GM21825 (cell line): ENCODE measurements at regions not wholly inside any gene's neighbourhood (a gene's known extent, or its start where the extent isn't known, plus 50 kb on each side); places are given as distances from the start of the nearest gene placed in this dataset.
"Not testable (repeated sequence)": the region's sequence is repeated elsewhere in the genome, so short reads cannot be mapped to it uniquely, and the experiment has no call there.

Source experiments
- ATAC-seq: cut with Tn5 transposase; IDR thresholded peaks from one replicate; pipeline ENCODE4 v1.9.1; 2021; ENCODE audit warnings: mild to moderate bottlenecking, moderate library complexity; ENCODE audit not compliant: unreplicated experiment

DNA sequence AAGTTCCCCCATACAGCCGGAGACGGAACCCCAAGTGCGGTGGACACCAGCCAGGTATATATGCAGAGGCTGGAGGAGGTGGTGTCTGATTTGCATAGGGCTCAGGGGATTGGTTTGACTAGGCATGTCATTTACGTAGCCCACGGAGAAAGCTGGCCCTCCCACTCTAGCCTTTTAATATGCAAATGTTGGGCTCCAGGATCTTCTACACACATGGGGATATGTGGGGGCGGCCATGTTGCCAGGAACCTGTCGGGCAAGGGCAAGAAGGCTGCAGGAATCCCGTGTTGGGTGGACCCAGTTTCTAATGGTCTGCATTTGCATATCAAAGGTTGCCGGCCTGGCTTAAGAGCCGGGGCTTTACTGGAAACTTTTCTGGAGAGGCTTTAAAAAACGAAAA, 57.4 kb downstream of the FTHL17 start:
- not testable (repeated sequence) for ATAC-seq

- ATAC-seq, result no peak
Measured at GRCh38 chrX:31012509-31013025, 59.3 kb downstream of the FTHL17 start.

- no peak for ATAC-seq
Measured at GRCh38 chrX:31007321-31007720, 64.5 kb downstream of the FTHL17 start.

DNA sequence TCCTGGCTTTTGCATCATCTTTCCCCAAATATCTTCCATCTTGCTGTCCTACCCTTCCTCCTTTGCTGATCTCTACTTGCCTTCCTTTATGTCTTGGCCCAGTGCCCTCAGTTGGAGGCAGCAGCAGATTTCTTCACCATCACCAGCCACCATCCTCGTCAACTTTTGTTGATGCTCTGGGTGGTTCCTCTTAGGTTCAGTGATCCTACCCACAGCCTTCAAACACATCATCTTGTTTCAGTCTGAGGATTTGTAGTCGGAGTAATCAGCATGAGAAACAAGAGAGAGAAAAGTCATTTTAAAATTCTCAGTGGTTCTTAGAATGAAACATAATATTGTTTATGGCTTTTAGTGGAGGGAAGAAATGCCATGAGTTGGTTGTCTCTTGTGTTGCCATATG, 65.8 kb downstream of the FTHL17 start:
- no peak for ATAC-seq

- ATAC-seq, result no peak
Measured at GRCh38 chrX:30997411-30997810, 74.4 kb downstream of the FTHL17 start.

- no peak for ATAC-seq
Measured at GRCh38 chrX:30995705-30996104, 76.1 kb downstream of the FTHL17 start.

GRCh38 chrX:30995060-30995700, 76.7 kb downstream of the FTHL17 start:
- no peak for ATAC-seq

DNA sequence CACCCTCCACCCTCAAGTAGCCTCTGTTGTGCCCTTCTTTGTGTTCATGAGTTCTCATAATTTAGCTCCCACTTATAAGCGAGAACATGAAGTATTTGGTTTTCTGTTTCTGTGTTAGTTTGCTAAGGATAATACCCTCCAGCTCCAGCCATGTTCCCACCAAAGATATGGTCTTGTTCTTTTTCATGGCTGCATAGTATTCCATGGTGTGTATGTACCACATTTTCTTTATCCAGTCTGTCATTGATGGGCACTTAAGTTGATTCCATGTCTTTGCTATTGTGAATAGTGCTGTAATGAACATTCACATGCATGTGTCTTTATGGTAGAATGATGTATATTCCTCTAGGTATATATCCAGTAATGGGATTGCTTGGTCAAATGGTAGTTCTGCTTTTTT, 77.8 kb downstream of the FTHL17 start:
- not testable (repeated sequence) for ATAC-seq

DNA sequence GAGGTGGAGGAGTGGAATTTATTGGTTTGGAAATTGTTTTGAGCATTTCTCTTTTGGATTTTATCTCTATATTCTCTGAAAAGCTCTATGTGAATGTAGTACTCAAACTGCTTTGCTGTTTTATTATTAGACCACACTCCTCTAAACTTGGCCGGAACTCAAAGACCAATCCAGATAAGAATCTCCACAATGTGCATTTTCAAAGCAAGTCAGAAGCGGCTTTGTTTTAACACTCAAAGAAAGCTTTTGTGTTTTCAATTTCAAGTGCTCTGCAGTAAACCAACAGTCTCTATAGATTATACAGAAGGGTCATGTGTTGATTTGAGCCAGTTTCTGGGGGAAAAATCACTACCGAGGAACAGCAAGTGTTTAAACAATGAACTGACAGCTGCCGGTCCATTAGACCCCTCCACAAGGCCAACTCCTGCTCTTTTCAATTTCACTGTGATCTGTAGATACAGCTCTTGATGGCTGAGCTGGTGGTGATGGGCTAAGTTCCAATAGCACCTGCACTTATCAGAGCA, 79.4 kb downstream of the FTHL17 start:
- no peak for ATAC-seq

GRCh38 chrX:30990361-30990760, 81.5 kb downstream of the FTHL17 start:
- ATAC-seq, result no peak

DNA sequence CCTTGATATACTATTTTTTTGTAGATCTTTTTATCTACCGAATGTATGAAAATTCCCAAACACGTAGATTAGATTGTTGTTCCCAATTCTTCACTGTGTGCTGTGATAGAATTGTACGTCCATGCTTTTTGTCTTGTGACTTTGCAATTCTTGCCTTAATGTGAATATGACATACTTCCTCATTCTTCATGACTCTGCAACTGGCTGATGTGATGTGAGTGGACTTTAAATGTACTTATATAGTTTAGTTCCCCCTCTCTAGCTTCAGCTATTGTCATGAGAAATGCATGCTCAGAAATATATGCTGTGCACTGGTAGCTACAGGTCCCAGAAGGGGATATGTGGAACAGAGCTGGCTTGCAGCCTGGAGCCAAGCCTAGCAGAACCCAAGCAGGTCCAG, 89.4 kb downstream of the FTHL17 start:
- ATAC-seq, result no peak

DNA sequence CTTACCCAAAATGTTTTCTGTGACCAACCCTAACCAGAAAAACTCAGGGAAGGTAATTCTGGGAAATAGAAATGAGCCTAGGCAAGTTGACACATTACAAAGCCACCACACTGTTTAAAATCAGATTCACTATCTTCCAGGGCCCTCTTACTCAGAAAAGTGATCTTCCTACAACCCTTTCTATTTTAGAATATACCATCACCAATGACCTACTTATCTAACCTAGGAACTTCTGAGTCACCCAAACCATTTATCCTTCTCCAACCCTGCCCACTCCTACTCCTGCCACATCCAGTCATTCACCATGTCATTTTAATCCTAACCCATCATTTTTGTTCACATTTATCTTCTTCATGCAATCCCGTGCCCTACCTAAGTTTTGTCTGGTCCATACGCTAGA, 89.9 kb downstream of the FTHL17 start:
- no peak for ATAC-seq

DNA sequence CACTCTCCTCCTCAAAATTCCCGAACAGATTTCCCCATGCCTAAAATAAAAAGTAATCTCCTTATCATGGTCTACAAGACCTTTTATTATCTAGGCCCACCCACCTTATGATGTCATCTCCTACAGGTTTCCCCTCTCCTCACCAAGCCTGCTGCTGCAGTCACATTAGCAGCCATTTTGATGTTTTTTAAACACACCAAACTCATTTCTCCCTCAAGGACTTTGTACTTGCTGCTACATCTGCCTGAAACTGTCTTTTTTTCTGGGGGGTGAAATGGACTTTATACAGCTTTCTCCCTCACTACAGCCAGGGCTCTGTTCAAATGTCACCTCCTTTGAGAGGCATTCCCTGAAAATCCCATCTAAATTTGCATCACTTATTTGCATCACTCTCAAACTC, 90.2 kb upstream of the TAB3 start:
- ATAC-seq, result no peak

DNA sequence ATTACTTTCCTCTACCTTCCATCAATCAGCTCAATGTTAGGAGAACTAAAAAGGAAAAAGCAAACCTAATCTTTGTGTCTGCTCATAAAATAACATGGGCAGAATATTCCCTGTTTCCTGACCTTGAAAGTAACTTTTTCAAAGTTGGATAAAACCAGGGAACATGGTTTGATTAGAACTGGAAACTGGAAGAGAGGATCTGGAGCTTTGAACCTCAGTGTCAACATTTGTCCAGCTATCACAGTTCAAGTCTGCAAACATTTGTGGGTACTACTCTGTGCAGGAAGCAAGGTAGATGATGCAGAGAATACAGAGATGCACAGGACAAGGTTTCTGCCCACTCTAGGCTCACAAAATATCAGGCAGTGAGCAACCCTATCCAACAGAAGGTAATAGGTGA, 86.4 kb upstream of the TAB3 start:
- no peak for ATAC-seq

DNA sequence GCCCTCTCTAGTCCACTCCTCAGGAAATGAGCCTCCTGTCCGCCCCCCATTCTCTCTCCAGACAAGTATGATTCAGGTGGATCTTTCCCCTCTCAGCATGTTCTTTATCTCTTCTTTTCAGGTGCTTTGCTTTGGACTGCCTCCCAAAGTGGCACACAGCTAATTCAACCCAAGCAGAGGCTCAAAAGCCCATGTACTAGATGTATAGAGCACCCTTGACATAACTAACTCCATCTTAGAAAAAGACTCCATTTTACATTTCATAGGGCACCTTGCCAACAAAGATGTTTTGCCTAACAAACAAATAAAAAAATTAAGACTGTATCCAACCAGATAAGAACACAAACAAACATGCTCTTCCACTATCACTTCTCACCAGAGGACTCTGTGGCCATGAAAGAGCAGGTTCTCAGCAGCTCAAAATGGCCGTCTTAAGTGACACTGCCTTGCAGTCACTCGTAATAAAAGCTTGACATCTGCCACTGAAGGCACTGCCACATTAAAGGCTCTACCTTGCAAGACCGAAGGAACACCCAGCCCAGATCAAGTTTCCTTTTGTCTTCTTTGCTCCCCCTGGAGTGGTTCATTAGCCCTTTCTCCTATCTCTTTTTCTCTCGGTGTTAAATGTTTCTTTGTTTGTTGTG, 84.9 kb upstream of the TAB3 start:
- ATAC-seq, result no peak

GRCh38 chrX:30971774-30972603, 82.9 kb upstream of the TAB3 start:
- peak; percentile 90 for ATAC-seq

- ATAC-seq, result no peak
Measured at GRCh38 chrX:30967516-30967915, 78.5 kb upstream of the TAB3 start.

GRCh38 chrX:30965767-30966166, 76.7 kb upstream of the TAB3 start:
- no peak for ATAC-seq

- no peak for ATAC-seq
Measured at GRCh38 chrX:30961387-30962174, 72.5 kb upstream of the TAB3 start.

GRCh38 chrX:30957753-30958152, 68.7 kb upstream of the TAB3 start:
- no peak for ATAC-seq

DNA sequence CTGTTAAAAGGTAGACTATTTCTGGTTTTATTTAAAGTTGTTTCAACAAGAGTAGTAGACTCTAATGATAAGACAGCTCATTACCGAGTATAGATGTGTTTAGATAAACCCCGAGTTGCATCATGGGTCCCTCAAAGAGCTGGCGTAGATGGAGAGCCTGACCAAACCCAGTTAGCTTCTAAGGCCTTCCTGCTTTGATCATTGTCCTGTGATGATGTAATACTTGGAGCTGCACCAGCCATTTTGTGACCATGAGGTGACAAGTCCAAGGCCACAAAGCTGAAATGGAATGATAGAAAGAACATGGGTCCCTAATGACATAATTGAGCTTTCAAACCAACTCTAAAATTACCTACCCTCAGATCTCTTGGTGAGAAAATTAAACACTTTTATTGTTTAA, 66.6 kb upstream of the TAB3 start:
- no peak for ATAC-seq
